CD8-positive, alpha-beta memory T cell (primary cell): ENCODE measurements at regions not wholly inside any gene's neighbourhood (a gene's known extent, or its start where the extent isn't known, plus 50 kb on each side); places are given as distances from the start of the nearest gene placed in this dataset.

Experiments
- CTCF ChIA-PET: fragments of 350-600 bp; sonication (Branson Sonifier 250); formaldehyde crosslinking; loops from one replicate; lab custom pipeline; 2021; ENCODE audit warnings: antibody characterized with exemption; lab: Charles Lee
- POLR2A ChIA-PET: fragments of 350-600 bp; sonication (Branson Sonifier 250); formaldehyde crosslinking; loops from one replicate; lab custom pipeline; 2021; ENCODE audit warnings: antibody characterized with exemption; lab: Charles Lee
- DNase-seq, 5 donors: peaks; one replicate each; pipeline versions ENCODE4 v3.0.0 to v3.0.0-alpha.2; 2020 to 2022; ENCODE audit warnings: mixed read lengths in 1 of 5
- H3K27ac ChIP-seq: one replicate; pipeline ENCODE4 v1.7.0; 2013; ENCODE audit warnings: low read depth, mild to moderate bottlenecking, low read length, moderate library complexity
- H3K27me3 ChIP-seq: 2 replicates; pipeline ENCODE4 v1.7.0; 2013; ENCODE audit warnings: low read length, mild to moderate bottlenecking; ENCODE audit not compliant: insufficient read depth, poor library complexity, severe bottlenecking
- H3K36me3 ChIP-seq: 2 replicates; pipeline ENCODE4 v1.7.0; 2013; ENCODE audit warnings: mild to moderate bottlenecking, low read length, moderate library complexity; ENCODE audit not compliant: insufficient read depth
- H3K4me1 ChIP-seq: 2 replicates; pipeline ENCODE4 v1.7.0; 2013; ENCODE audit warnings: mild to moderate bottlenecking, low read length, moderate library complexity; ENCODE audit not compliant: insufficient read depth
- H3K4me3 ChIP-seq: 2 replicates; pipeline ENCODE4 v1.7.0; 2013; ENCODE audit warnings: mild to moderate bottlenecking, low read length
- H3K9me3 ChIP-seq: 2 replicates; pipeline ENCODE4 v1.7.0; 2013; ENCODE audit warnings: mild to moderate bottlenecking, low read length
- H3K27ac Mint-ChIP-seq, 8 donors: one replicate each; pipeline ENCODE4 v1.8.0; 2020 to 2021; ENCODE audit warnings: mixed read lengths in 8 of 8, mild to moderate bottlenecking in 6 of 8, inconsistent platforms in 3 of 8, moderate library complexity in 3 of 8
- H3K27me3 Mint-ChIP-seq, 2 donors: one replicate each; pipeline ENCODE4 v1.8.0; 2020 to 2021; ENCODE audit warnings: mixed read lengths in 2 of 2, mild to moderate bottlenecking in 1 of 2, moderate library complexity in 1 of 2
- H3K36me3 Mint-ChIP-seq, 3 donors: one replicate each; pipeline ENCODE4 v1.8.0; 2020 to 2021; ENCODE audit warnings: mixed read lengths in 3 of 3, inconsistent platforms in 1 of 3, mild to moderate bottlenecking in 1 of 3
- H3K4me1 Mint-ChIP-seq, 3 donors: one replicate each; pipeline ENCODE4 v1.8.0; 2020 to 2021; ENCODE audit warnings: mixed read lengths in 3 of 3, inconsistent platforms in 1 of 3, mild to moderate bottlenecking in 1 of 3
- H3K4me3 Mint-ChIP-seq, 7 donors: one replicate each; pipeline ENCODE4 v1.8.0; 2020 to 2021; ENCODE audit warnings: mixed read lengths in 7 of 7, mild to moderate bottlenecking in 6 of 7, moderate library complexity in 4 of 7, inconsistent platforms in 2 of 7
- H3K9me3 Mint-ChIP-seq, 5 donors: one replicate each; pipeline ENCODE4 v1.8.0; 2020 to 2022; ENCODE audit warnings: mixed read lengths in 5 of 5, mild to moderate bottlenecking in 3 of 5, moderate library complexity in 2 of 5, inconsistent platforms in 1 of 5

DNA sequence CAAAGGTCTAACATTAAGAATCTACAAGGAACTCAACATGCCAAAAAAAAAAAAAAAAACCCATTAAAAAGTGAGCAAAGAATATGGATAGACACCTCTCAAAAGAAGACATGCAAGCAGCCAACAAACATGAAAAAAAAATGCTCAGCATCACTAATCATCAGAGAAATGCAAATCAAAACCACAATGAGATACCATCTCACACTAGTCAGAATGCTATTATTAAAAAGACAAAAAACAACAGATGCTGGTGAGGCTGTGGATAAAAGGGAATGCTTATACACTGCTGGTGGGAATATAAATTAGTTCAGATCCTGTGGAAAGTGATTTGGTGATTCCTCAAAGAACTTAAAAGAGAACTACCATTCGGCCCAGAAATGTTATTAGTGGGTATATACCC lies 257.7 kb upstream of the PLET1 start:
- Mint-ChIP-seq H3K27ac (peak overlapping the region in 1 of 8 donors; percentile 37), H3K27me3 (peaks cover 13 to 28% of the 10 kb centered on the region in 2 donors), H3K36me3 (no peaks in the 10 kb centered on the region), H3K9me3 (peaks cover 0 to 4% (median 0%) of the 10 kb centered on the region in 5 donors), H3K4me1 (peaks cover 0 to 6% (median 0%) of the 10 kb centered on the region in 3 donors), H3K4me3 (no peak overlapping the region)
- DNase-seq: no peak
- Histone ChIP-seq H3K9me3 (no peaks in the 10 kb centered on the region), H3K36me3 (no peaks in the 10 kb centered on the region), H3K27ac (no peak overlapping the region), H3K4me1 (no peaks in the 10 kb centered on the region), H3K27me3 (peaks cover 4% of the 10 kb centered on the region), H3K4me3 (no peak overlapping the region)
- ChIA-PET POLR2A (no interaction called here), CTCF (no interaction called here)

DNA sequence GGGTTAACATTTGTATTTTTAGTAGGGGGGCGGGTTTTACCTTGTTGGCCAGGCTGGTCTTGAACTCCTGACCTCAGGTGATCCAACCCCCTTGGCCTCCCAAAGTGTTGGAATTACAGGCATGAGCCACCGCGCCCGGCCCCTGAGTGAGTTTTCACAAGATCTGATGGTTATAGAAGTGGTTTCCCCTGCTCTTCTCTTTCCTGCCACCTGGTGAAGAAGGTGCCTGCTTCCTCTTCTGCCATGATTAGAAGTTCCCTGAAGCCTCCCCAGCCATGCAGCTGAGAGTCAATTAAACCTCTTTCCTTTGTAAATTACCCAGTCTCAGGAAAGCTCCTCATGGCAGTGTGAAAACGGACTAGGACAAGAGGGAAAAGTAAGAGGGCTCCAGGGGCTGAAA lies 259.1 kb upstream of the PLET1 start:
- Mint-ChIP-seq H3K4me3 (no peak overlapping the region), H3K27ac (no peak overlapping the region), H3K4me1 (peaks cover 0 to 6% (median 0%) of the 10 kb centered on the region in 3 donors), H3K27me3 (peaks cover 13 to 35% of the 10 kb centered on the region in 2 donors), H3K36me3 (no peaks in the 10 kb centered on the region), H3K9me3 (peaks cover 0 to 4% (median 0%) of the 10 kb centered on the region in 5 donors)
- Histone ChIP-seq H3K27me3 (peaks cover 4% of the 10 kb centered on the region), H3K9me3 (no peaks in the 10 kb centered on the region), H3K36me3 (no peaks in the 10 kb centered on the region), H3K4me1 (no peaks in the 10 kb centered on the region), H3K4me3 (no peak overlapping the region), H3K27ac (no peak overlapping the region)
- ChIA-PET POLR2A (no interaction called here), CTCF (no interaction called here)
- no peak for DNase-seq

GRCh38 chr11:112520354-112520753 lies 259.7 kb upstream of the PLET1 start:
- Mint-ChIP-seq H3K4me3 (no peak overlapping the region), H3K27me3 (peaks cover 13 to 32% of the 10 kb centered on the region in 2 donors), H3K36me3 (no peaks in the 10 kb centered on the region), H3K27ac (no peak overlapping the region), H3K4me1 (peaks cover 0 to 6% (median 0%) of the 10 kb centered on the region in 3 donors), H3K9me3 (peaks cover 0 to 4% (median 0%) of the 10 kb centered on the region in 5 donors)
- H3K27ac ChIP-seq: no peak overlapping the region
- ChIA-PET CTCF (no interaction called here), POLR2A (no interaction called here)
- H3K4me1 ChIP-seq: no peaks in the 10 kb centered on the region
- no peak for DNase-seq
- H3K9me3 ChIP-seq: no peaks in the 10 kb centered on the region
- H3K27me3 ChIP-seq: peaks cover 4% of the 10 kb centered on the region
- no peak overlapping the region for H3K4me3 ChIP-seq
- no peaks in the 10 kb centered on the region for H3K36me3 ChIP-seq

DNA sequence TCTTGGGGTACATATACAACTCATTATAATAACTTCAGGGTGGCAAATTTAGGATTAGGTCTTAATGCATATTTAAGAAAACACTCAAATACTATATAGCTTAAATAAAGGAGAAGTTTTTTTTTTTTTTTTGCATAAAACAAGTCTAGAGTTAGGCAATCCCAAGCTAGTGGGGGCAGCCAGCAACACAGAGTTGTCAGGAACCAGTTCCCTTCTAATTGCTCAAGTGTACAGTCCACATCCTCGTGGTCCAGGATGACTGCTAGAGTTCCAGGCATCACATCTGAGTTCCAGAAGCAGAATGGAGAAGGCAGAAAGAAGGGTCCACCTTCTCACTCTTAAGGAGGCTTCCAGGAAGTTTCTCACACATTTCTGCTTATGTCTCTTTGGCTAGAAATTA lies 261.9 kb upstream of the PLET1 start:
- Histone ChIP-seq H3K27me3 (peaks cover 4% of the 10 kb centered on the region), H3K9me3 (no peaks in the 10 kb centered on the region), H3K36me3 (no peaks in the 10 kb centered on the region), H3K27ac (no peak overlapping the region), H3K4me3 (no peak overlapping the region), H3K4me1 (no peaks in the 10 kb centered on the region)
- H3K27me3 Mint-ChIP-seq: peaks cover 13 to 36% of the 10 kb centered on the region in 2 donors
- peaks cover 0 to 6% (median 0%) of the 10 kb centered on the region in 3 donors for H3K4me1 Mint-ChIP-seq
- POLR2A ChIA-PET: no interaction called here
- CTCF ChIA-PET: no interaction called here
- H3K4me3 Mint-ChIP-seq: no peak overlapping the region
- peaks cover 0 to 4% (median 0%) of the 10 kb centered on the region in 5 donors for H3K9me3 Mint-ChIP-seq
- no peak for DNase-seq
- no peak overlapping the region for H3K27ac Mint-ChIP-seq
- no peaks in the 10 kb centered on the region for H3K36me3 Mint-ChIP-seq

GRCh38 chr11:112523031-112523430 lies 262.4 kb upstream of the PLET1 start:
- Mint-ChIP-seq H3K4me3 (no peak overlapping the region), H3K4me1 (peaks cover 0 to 6% (median 0%) of the 10 kb centered on the region in 3 donors), H3K27ac (no peak overlapping the region), H3K9me3 (peaks cover 0 to 4% (median 0%) of the 10 kb centered on the region in 5 donors), H3K27me3 (peaks cover 14 to 36% of the 10 kb centered on the region in 2 donors), H3K36me3 (no peaks in the 10 kb centered on the region)
- Histone ChIP-seq H3K4me1 (no peaks in the 10 kb centered on the region), H3K27me3 (peaks cover 4% of the 10 kb centered on the region), H3K27ac (no peak overlapping the region), H3K36me3 (no peaks in the 10 kb centered on the region), H3K9me3 (no peaks in the 10 kb centered on the region), H3K4me3 (no peak overlapping the region)
- ChIA-PET POLR2A (no interaction called here), CTCF (no interaction called here)
- DNase-seq: no peak

DNA sequence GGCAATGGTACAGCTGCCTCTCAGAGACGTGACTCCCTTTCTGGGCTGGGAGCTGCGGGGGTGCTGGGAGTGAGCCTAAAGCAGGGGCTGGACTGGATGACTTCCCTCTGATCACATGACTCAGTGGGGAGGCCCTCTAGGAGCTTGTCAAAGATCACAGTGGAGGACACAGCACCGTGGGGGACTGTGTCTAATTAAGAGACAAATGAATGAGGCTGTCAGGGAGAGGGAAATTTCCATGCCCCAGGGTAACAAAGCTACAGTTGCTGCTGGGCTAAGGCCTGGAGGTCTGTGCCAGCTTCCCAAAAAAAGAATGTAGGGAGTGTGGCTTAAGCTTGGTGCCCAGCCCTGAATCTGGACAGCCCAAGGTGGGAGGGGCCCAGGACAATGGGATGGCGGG lies 262.8 kb upstream of the PLET1 start:
- peaks cover 0 to 6% (median 0%) of the 10 kb centered on the region in 3 donors for H3K4me1 Mint-ChIP-seq
- Histone ChIP-seq H3K9me3 (no peaks in the 10 kb centered on the region), H3K4me1 (no peaks in the 10 kb centered on the region), H3K4me3 (no peak overlapping the region), H3K27ac (no peak overlapping the region), H3K36me3 (no peaks in the 10 kb centered on the region), H3K27me3 (peaks cover 4% of the 10 kb centered on the region)
- H3K4me3 Mint-ChIP-seq: no peak overlapping the region
- H3K9me3 Mint-ChIP-seq: peaks cover 0 to 4% (median 0%) of the 10 kb centered on the region in 5 donors
- peaks cover 17 to 31% of the 10 kb centered on the region in 2 donors for H3K27me3 Mint-ChIP-seq
- no peaks in the 10 kb centered on the region for H3K36me3 Mint-ChIP-seq
- POLR2A ChIA-PET: no interaction called here
- no peak for DNase-seq
- peak overlapping the region in 1 of 8 donors; percentile 14 for H3K27ac Mint-ChIP-seq
- CTCF ChIA-PET: no interaction called here

DNA sequence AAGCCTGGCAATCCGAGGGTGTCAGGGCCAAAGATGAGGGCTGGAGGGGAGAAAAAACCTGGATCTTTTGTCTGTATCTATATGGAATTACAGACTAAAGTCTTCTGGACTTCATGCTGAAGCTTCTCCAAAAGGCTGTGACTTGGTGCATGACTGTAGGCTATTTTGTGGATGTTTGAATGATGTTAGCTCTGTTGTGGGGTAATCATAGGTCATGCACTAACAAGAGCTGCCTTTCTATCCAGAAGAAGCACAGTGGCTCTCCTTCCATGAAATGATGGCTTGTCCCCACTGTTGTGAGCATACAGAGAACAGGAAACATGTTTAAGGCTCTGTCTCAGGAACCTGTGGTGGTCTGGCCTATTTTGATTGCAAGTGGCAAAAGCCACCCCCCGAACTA lies 263.3 kb upstream of the PLET1 start:
- no peak overlapping the region for H3K27ac ChIP-seq
- peaks cover 0 to 6% (median 0%) of the 10 kb centered on the region in 3 donors for H3K4me1 Mint-ChIP-seq
- ChIA-PET CTCF (no interaction called here), POLR2A (no interaction called here)
- H3K9me3 Mint-ChIP-seq: peaks cover 0 to 4% (median 0%) of the 10 kb centered on the region in 5 donors
- no peak overlapping the region for H3K4me3 ChIP-seq
- H3K27me3 Mint-ChIP-seq: peaks cover 16 to 27% of the 10 kb centered on the region in 2 donors
- H3K36me3 ChIP-seq: no peaks in the 10 kb centered on the region
- H3K4me3 Mint-ChIP-seq: no peak overlapping the region
- peaks cover 4% of the 10 kb centered on the region for H3K27me3 ChIP-seq
- DNase-seq: no peak
- H3K4me1 ChIP-seq: no peaks in the 10 kb centered on the region
- H3K9me3 ChIP-seq: no peaks in the 10 kb centered on the region
- no peaks in the 10 kb centered on the region for H3K36me3 Mint-ChIP-seq
- no peak overlapping the region for H3K27ac Mint-ChIP-seq

- Histone ChIP-seq H3K4me1 (no peaks in the 10 kb centered on the region), H3K36me3 (no peaks in the 10 kb centered on the region), H3K9me3 (no peaks in the 10 kb centered on the region), H3K27ac (no peak overlapping the region), H3K27me3 (peaks cover 4% of the 10 kb centered on the region), H3K4me3 (no peak overlapping the region)
- no peaks in the 10 kb centered on the region for H3K36me3 Mint-ChIP-seq
- no peak overlapping the region for H3K27ac Mint-ChIP-seq
- CTCF ChIA-PET: no interaction called here
- DNase-seq: no peak
- peaks cover 14 to 25% of the 10 kb centered on the region in 2 donors for H3K27me3 Mint-ChIP-seq
- POLR2A ChIA-PET: no interaction called here
- H3K4me1 Mint-ChIP-seq: peaks cover 0 to 6% (median 0%) of the 10 kb centered on the region in 3 donors
- H3K9me3 Mint-ChIP-seq: peaks cover 0 to 3% (median 0%) of the 10 kb centered on the region in 5 donors
- no peak overlapping the region for H3K4me3 Mint-ChIP-seq
Observed at GRCh38 chr11:112524798-112525197, 264.1 kb upstream of the PLET1 start.
